SH-SY5Y (cell line): ENCODE measurements at regions not wholly inside any gene's neighbourhood (a gene's known extent, or its start where the extent isn't known, plus 50 kb on each side); places are given as distances from the start of the nearest gene placed in this dataset.

Source experiments
- GATA2 ChIP-seq: IDR thresholded peaks from 2 replicates; pipeline ENCODE4 v1.6.1; 2011; ENCODE audit warnings: mild to moderate bottlenecking, low read depth, low read length
- GATA3 ChIP-seq: IDR thresholded peaks from 2 replicates; pipeline ENCODE4 v1.6.1; 2011; ENCODE audit warnings: low read depth, mild to moderate bottlenecking, low read length, moderate library complexity

DNA sequence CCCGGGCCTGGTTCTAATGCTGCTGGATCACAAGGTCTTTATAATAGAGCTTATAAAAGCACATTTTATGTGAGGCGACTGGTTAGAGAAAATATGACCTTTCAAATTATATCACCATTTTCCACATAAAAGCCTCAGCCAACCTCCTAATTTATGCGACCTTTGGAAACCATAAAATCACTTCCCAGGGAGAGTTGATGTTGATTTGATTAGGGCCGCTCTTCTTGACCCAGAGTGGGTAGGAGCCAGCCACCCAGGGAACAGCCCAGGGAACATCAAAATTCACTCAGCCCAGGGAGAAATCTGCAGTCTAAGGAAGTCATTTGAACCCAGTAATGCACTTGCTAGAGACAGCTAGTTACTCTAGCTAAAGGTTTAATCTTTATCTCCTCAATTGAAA lies 79.8 kb upstream of the TENT5A start:
- TF ChIP-seq GATA3 (no peak), GATA2 (no peak)

DNA sequence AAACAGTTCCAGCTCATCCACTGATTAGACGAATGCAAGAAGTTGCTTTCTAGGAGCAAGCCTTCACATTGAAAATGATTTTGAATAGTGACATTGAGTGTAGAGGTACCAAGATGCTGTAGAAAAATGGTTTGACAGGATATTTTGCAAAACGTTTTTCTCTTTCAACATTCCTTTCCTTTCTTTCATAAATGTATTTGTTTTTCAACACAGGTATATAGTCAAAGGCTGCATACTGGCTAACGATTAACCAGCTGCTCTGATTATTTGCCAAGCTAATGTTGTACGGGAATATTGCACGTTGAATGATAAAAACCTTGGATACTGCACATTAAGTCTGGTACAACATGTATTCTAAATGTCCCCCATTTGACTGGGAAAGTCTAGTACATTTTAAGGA lies 78.8 kb upstream of the TENT5A start:
- TF ChIP-seq GATA2 (no peak), GATA3 (no peak)

DNA sequence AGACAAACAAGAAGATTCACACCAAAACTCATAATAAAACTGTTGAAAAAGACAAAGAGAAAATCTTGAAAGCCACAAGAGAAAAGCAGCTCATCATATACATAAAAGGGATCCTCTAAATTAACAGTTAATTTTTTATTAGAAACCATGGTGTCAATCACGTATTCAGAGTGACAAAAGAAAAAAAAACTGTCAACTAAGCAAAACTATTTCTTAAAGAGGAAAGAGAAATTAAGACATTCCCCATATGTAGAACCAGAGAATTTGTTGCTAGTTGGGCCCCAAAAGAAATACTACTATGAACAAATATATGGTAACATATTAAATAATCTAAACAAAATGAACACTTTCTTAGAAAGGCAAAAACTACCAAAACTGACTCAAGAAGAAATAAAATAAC lies 74.3 kb upstream of the TENT5A start:
- TF ChIP-seq GATA2: no peak
- TF ChIP-seq GATA3: no peak

DNA sequence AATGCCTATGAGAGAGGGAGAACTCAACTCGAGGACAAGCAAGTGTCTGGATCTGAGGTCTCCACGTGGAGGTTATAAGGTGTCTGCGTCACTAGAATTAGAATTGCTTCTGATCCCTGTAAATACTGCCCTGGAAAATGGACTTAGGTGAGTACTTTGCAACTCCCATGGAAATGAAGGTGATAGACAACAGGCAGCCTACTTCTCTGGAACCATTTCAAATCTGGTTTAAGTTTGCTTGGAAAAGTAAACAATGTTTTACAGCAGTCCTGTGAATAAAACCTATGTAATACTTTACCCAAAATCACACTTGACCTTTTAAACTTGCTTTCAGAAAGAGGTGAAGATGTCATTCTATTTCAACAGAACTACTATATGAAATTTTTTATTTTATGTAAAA lies 70.1 kb upstream of the TENT5A start:
- TF ChIP-seq GATA3: no peak
- no peak for TF ChIP-seq GATA2

DNA sequence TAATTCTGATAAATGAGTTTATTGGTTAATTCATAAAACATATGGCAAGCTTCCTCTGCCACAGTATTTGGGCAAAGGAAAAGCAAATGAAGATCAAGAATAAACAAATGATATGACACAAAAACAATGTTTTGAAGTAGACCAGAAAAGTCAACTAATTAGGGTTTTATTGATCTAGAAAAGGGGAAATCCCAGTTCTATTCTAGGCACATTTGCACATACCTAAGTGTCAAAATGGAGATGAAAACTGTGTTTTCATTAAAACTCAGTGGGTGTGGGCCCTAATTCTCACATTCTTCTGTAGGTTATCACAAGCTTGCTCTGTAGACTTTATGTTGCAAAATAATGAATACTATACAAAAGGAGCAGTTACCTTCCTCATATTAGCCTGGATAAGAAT lies 69.0 kb upstream of the TENT5A start:
- TF ChIP-seq GATA2 (no peak), GATA3 (no peak)

DNA sequence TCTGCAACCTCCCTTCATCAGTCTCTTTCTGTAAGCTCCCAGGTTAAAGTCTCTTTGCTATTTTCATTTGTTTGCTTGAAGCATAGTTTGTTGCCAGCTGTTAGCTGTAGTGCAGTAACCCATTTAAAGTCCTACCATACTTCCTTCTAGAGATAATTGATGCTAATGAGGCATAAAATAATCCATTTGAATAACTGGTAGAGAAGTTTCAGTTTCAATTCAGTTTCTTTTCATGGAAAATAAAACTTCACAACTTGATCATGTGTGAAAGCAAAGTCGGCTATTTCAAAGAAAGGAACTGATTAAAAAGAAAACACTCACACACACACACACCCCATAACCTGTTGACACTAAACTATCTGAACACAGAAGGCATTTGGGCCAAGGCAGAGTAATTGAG lies 68.5 kb upstream of the TENT5A start:
- no peak for TF ChIP-seq GATA3
- no peak for TF ChIP-seq GATA2

DNA sequence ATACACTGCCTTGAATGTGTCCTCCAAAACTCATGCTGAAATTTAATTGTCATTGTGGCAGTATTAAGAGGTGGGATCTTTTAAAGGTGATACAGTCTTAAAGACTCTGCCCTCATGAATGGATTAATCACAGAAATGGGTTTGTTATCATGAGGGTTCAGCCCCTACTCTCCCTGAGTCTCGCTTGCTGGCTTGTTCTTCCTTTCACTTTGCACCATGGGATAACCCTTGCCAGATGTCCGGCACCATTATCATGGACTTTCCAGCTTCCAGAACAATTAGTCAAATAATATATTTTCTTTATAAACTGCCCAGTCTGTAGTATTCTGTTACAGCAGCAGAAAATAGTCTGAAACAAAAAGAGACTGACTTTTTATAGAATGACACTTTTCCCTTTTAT lies 67.9 kb upstream of the TENT5A start:
- no peak for TF ChIP-seq GATA3
- no peak for TF ChIP-seq GATA2

DNA sequence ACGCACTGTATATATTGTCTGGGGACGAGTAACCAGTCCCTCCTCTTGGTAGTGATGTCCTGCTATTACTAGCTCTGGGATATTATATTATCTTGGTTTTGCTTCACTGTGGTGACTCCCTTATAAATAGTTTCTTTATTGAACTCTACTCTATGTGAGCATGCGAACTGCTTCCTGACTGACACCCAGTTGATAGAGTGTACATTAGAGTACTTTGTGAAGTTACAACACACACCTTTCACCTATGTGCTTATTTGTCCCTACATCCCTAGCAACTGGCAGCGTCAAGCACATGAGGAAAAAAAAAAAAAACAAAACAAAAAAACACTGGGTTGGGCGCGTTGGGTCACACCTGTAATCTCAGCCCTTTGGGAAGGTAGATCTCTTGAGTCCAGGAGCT lies 67.3 kb upstream of the TENT5A start:
- TF ChIP-seq GATA2: no peak

DNA sequence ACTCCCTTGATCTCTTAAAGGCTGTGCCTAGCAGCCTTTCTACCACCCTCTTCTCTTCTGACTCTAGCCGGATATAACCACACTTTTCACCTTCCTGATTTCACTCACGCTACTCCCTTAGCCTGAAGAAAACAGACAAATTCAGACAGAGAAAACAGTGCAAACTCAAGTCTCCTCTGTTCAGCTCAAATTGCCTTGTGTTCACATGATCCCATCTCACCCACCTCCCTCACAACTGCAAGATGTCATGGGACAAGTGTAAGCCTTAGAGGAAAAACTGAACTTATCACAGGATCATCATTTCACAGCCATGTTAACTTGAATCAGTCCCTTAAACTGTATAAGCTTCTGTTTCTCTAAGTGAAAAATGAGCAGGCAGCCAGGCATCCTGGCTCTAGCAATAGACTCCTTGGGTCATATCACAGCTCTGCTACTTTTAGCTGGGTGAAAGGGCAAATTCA lies 66.5 kb upstream of the TENT5A start:
- TF ChIP-seq GATA3 (no peak), GATA2 (no peak)

DNA sequence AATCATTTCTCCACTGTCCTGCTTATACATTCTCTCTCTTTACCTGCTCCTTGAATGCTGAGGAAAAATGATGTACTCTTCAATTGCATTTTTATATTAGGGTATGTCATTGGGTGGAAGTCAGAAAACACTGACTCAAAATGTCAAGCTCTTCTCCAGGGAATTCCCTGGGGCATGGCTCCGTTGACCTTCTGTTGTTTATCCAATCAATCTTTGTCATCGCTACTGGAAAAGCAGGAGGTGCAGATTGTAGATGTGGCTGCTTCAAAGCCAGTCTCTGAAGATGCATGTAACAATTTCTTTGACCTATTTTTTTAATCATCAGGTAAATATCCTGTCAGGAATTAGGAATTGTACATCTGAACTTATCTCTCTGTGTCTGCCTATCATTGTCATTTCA lies 63.9 kb upstream of the TENT5A start:
- TF ChIP-seq GATA3: no peak
- TF ChIP-seq GATA2: no peak

DNA sequence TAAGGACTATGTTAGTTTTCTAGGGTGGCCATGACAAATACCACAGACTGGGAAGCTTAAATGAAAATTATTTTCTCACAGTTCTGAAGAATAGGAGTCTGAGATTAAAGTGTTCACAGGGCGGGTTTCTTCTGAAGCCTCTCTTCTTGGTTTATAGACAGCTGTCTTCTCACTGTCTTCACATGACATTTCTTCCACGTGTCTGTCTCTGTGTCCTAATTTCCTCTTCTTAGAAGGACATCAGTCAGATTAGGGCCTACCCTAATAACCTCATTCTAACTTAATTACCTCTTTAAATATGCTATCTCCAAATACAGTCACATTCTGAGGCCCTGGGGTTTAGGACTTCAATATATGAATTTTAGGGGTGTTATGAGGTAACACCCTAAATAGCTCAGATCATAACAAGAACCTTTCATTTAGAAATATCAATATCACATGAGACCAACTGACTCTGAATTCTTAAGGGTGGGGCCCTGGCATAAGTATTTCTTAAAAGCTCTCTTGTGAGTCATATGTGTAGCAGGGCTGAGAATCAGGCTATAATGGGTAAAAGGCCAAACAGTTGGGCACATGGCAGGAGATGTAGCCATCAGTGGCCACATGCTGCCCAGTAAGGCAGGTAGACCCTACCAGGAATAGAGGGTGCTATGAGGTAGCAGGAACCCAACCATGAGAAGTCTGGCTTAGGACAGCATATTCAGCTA lies 62.0 kb upstream of the TENT5A start:
- no peak for TF ChIP-seq GATA2
- TF ChIP-seq GATA3: no peak

DNA sequence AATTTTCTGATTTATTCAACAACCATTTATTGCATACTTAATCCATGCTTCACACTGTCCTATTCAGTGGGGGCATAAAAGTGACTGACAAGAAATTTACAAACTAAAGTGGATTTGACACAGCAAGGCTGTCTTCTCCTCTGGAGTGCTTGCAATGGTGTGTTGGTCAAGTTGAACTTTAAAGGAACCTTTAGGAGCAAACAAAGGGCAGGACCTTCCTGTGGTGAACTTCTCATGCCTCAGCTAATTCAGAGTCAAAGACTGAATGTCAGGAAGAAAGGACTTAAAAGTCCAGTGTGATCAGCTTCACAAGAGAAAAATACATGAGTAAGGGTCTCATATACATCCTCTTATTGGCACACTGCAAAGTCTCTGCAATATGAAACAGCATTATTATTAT lies 60.8 kb upstream of the TENT5A start:
- TF ChIP-seq GATA2 (no peak), GATA3 (no peak)

DNA sequence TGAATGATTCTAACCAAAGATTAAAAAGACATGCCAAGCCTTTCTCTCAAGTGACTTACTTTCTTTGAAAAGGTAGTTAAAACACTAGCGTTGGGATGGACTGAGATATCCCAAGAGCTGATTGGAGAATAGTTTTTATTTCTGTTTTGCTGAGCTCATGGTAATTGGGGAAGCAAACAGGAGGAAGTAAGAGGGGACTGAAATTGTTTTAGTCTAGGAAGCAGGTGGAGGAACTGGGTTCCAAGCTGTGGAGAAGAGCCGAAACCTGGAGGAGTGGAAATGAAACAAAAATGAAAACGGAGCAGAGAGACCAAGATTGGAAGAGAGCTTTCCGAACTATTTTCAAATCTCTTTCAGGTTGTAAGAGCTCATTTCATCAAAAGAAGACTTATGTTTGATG lies 59.9 kb upstream of the TENT5A start:
- TF ChIP-seq GATA3 (no peak), GATA2 (no peak)

DNA sequence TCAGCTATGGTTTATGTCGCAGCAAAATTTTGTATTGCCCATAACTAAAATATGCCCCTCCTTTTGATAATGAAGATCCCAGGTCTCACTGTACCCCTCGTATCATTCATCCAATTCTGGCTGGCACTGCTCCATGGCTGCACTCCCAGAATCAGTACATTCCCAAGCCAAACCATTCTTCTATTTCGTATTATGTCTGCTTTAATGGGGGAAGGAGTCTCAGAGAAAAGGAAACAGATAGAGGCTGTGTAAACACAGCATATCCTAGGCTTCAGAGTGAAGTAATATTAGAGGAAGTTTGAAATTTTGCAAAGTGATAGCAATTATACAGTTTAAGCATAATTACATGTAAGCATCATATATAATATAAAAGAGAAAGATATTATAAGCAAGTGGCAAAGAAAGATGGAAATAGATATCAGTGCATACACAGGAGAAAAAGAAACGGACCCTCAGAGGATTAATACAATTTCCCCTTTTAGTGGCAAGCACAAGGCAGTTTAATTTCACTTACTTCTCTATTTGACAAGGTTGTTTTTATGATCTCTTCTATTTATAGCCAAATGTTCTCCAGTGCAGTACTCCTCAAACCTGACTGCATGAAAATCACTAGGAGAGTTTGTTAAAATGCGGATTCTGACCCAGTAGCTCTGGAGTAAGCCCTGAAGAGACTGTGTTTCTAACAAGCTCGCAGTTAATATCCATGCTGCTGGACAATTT lies 56.5 kb upstream of the TENT5A start:
- TF ChIP-seq GATA3 (no peak), GATA2 (no peak)

DNA sequence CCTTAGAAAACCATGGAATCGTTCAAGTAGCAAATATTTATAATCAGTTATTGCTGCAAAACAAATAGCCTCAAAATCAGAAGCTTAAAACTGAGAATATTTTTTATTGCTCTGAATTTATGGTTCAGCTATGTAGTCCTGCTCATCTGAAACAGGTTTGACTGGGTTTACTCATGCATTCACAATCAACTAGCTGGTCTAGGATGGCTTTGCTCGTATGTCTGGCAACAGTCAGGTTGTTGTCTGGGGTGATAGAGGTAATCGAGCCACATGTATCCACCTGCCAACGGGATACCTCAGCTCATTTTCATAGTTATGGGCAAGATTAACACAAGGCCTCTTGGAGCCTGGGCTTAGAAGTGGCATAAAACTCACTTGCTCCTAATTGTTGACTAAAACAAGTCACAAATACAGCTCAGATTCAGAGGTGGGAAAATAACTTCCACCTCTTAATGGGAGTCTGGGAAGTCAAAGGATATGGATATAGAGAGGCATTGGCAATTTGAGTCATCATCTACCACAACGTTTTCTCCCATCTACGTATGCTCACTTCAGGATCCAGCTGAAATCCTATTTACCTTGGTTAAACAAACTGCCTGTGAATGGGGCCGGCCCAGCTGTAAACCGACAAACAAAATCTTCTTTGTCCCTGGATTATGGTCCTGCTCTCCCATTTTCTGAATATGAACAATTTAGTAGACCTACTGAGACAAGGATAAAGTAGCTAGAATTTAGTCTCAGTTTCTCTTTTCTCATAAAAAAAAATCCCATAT lies 54.5 kb upstream of the TENT5A start:
- no peak for TF ChIP-seq GATA2
- no peak for TF ChIP-seq GATA3
